GM19395 (cell line): ENCODE measurements at regions not wholly inside any gene's neighbourhood (a gene's known extent, or its start where the extent isn't known, plus 50 kb on each side); places are given as distances from the start of the nearest gene placed in this dataset.

Source experiments
- ATAC-seq: cut with Tn5 transposase; IDR thresholded peaks from one replicate; pipeline ENCODE4 v1.9.1; 2021; ENCODE audit warnings: mild to moderate bottlenecking, moderate library complexity; ENCODE audit not compliant: unreplicated experiment

DNA sequence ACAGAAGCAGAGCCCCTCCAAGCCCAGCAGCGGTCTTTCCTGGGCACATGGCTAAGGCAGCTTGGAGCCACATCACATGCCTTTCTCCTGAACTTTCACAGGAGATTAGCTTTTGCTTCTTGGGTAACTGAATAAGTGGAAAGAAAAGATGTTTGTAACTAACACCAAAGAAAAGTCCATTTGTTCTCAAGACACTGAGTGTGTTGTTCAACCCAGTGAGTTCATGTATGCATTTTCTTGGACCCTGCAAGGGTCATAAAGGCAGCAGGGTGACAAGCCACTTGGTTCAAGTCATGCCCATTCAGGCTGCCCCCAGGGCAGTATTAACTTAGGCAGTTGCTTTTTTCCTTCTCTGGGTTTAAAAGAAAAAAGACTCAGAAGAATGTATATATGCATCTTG lies 203.4 kb downstream of the FAM76B start:
- no peak for ATAC-seq

DNA sequence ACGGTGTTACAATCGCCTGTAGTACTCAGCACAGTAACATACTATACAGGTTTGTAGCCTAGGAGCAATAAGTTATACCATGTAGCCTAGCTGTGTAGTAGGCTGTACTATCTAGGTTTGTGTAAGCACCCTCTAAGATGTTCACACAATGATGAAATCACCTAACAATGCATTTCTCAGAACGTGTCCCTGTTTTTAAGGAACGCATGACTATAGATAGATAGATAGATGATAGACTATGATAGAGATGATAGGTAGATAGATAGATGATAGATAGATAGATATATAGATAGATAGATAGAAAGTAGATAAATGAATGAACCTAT lies 203.9 kb downstream of the FAM76B start:
- ATAC-seq = no peak

GRCh38 chr11:95585069-95585751 lies 204.4 kb downstream of the FAM76B start:
- ATAC-seq = no peak

DNA sequence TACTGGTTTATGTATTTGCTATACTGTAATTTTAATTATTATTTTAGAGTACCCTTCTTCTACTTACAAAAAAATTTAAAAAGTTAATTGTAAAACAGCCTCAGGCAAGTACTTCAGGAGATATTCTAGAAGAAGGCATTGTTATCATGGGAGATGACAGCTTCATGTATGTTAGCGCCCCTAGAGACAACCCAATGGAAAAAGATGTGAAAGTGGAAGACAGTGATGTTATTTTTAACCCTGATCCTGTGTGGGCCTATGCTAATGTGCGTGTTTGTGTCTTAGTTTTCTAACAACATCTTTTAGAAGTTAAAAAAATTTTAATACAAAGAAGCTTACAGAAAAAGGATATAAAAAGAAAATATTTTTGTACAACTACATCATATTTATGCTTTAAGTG lies 205.0 kb downstream of the FAM76B start:
- ATAC-seq = peak; percentile 76

DNA sequence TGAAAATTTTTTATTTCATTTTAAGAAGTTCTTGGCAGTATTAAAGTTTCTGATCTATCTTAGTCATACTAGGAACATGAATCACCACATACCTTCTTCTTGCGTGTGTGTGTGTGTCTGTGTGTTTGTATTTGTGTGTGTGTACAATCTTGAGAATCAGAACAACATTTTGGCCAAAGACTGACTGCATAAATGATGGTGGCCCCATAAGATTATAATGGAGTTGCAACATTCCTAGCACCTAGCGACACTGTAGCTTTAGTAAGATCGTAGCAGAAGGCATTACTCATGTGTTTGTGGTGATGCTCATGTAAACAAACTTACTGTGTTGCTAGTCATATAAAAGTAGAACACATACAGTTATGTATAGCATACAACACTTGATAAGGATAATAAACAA lies 205.4 kb downstream of the FAM76B start:
- ATAC-seq = peak; percentile 32

GRCh38 chr11:95577716-95578460 lies 211.7 kb downstream of the FAM76B start:
- no peak for ATAC-seq

DNA sequence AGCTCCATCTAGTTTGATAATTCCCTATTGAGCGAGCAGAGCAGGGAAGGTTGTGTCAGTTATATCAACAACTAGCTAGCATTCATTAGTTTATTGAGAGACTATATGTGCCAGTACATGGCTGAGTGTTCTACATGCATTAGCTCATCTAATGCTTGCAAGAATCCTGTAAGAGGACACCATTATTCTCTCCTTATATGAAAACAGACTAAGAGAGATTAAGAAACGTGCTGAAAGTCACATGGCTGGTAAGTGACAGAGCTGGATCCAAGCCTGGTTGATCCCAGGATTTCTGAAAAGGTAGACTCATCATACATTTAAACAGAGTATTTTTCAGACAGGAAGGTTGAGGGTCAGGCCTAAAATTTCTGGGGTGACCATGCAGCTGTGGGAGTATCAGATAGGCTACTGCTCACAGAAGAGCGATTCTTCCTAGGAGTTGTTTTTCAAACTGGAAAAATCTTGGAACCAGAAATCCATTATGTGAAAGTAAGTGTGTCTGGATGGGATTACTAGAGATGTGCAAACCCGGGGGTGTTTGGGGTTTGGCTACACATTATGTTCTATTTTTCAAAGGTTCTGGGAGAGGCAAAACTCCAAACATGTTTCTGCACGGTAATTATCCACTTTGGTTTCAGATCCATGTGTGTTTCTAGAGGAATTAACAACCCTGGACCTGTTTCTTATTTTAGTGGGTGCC lies 213.3 kb downstream of the FAM76B start:
- ATAC-seq = no peak

DNA sequence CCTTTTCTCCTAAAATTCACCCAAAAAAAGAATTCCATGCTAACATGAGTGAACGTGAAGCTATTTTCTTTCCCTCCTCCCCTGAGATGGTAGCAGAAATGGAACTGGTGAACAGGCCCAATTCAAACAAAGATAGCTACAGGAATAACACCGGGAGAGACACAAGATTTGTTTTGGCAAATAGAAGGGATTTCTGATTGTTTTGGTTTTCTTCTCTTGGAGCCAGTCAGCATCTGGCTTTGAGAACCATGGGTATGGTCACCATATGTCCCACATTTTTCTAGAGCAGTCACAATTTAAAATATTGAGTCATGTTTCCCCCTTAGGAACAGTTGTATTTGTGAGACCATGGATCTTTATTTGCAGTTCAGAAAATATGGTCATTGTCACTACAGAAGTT lies 214.1 kb downstream of the FAM76B start:
- ATAC-seq = no peak

DNA sequence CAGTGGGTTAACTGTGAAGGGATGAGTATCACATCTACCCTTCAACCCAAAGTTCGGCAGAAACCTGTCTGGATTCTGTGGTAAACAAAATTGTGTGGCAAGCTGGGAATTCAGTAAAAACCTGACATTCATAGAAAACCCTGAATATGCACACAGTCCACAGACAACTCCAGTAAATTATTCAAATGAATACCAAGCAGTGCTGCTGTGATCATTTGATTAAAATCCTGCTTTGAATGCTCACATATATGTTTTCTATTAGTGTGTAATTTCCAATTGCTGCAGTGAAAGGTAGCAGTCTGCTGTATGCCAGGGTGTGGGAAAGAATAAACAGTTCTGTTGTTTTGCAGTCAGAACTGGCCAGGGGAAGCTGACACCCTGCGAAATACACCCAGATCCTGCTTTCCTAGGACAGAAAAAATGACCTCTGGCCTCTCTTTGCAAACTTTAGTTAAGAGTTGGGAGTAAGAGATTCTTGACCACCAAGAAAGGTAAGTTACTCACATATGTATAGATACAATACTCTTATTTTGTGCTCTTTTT lies 217.8 kb downstream of the FAM76B start:
- ATAC-seq = no peak

GRCh38 chr11:95570845-95571244 lies 218.7 kb downstream of the FAM76B start:
- ATAC-seq = no peak

- ATAC-seq = no peak
Measured at GRCh38 chr11:95569207-95569606, 220.4 kb downstream of the FAM76B start.

GRCh38 chr11:95568281-95568680 lies 221.3 kb downstream of the FAM76B start:
- ATAC-seq = no peak

DNA sequence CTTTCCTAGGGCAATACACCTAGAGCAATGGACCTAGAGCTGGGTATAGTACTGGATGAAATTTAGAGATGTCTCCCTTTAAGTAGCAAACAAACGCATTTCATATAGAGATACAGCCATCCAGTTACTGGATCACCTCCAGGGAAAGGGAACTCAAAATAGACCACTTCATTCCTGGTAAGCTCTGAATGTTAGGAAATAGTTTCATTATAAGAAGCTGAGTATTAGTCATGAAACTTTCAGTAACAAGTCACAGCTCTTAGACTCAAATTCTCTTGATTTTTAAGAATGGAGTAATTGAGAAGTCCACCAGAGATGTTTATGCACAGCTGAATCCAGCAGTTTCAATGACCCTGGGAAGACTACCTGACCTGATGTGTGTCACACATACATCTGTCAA lies 221.9 kb downstream of the FAM76B start:
- ATAC-seq = no peak

DNA sequence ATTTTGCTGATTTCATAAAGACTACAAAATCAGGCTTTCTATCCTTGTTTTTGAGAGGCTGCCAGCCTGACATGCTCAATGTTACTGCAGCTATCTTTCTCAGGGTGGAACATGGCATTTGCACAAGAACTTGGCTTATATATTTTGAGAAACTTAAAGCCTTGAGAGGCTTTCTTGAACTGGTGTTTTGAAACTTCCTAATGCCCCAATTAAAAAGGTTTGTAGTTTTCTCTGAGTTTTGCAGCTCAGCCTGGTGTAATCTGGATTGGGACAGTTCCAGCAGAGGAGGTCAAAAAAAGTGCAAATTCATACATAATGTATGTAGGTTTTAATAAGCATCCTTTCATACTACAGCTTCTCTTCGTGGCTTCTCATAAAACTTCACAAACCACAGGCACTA lies 223.4 kb downstream of the FAM76B start:
- no peak for ATAC-seq

DNA sequence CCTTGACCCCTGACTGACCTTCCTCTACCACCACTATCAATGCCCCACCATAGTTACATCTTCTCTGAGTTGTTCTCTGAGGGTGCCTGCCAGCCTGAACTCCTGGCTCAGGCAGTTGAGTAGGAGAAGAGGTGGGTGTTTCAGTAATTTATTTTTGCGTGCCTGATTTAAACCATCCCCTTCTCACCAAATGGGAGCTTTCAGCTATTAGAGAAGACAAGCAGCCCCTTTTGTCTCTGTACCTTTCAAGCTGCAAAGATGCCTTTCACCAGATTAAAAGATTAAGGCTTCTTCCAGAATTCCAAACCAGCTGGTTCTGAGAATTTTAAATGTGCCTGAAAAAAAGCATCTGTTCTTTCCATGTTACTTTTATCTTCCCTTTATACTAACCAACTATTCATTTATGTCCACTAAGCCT lies 223.8 kb downstream of the FAM76B start:
- ATAC-seq = no peak

DNA sequence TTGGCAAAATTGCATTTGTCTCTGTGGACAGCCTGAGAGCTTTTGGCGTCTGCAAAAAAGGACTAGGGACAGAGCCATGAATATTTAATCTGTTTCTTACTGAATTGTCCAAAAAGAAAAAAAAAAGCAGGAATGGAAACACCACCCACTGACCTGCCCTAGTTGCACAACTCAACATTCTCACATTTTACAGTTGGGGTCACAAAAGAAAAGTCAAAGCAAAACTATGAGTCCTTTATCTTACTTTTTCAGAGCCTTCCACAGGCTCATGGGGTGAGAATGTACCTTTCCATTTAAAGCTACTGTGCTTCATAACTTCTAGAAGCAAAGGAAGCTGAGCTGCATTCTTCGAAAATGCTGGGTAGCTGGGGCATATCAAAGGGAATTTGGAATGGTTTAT lies 225.7 kb downstream of the FAM76B start:
- ATAC-seq = no peak

DNA sequence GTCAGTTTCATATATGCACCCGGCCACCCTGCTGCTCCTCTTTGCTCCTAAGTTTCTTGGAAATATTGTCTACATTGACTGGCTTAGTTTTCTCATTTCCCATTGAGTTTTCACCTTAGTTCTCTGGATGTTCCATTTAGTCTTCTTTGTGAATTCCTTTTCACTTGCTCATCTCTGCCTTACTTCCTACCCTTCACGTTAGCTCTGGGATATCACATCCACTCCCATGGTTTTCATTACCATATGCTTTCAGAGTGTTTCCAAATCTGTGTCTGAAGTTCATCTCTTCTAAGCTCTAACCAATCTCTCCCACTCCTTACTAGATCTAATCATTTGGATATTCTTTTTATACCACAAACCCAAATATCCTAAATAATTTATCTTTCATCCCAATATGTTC lies 226.4 kb downstream of the FAM76B start:
- no peak for ATAC-seq

- ATAC-seq = no peak
Measured at GRCh38 chr11:95562196-95562921, 227.2 kb downstream of the FAM76B start.

DNA sequence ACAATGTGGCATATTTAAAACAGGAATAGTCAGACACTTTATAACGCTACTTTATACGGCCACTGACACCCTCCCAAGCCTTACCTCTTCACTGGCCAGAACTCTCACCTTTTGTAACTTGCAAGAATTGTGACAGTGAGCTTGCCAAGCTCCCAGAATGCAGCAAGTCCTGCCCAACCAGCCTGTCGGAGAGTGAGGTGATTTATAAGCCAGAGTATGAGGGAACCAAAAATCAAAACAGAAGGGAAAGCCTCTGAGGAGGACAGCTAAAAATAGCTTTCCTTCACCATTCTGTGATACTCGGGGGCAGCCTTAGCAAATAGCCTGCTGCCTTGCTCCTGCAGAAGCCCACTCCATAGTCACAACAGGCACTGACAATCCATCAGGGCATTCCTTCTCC lies 229.7 kb downstream of the FAM76B start:
- no peak for ATAC-seq

- no peak for ATAC-seq
Measured at GRCh38 chr11:95557376-95557775, 232.2 kb downstream of the FAM76B start.
